ENCODE measurements at regions not wholly inside any gene's neighbourhood (a gene's known extent, or its start where the extent isn't known, plus 50 kb on each side); places are given as distances from the start of the nearest gene placed in this dataset.

DNA sequence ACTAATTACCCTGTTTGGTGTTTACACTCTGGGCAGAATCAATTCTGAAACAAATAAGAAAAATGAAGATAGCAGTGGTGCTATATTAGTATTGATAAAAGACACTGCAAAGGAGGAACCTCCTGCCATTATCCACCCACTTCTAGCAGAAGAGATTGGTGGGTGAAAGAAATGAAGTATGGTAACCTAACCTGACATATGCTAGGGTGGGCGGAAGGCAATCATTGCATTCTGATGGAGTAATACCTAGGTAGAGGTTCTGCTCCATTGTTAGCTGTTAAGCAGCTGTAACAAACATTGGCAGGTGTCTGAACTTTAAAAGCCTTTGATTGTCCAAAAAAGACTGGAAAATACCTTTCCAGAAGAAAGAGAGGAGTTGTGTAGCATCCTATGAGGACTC is 95.9 kb downstream of the OTUD1 start (continued):
- TF ChIP-seq, protein P1, sequence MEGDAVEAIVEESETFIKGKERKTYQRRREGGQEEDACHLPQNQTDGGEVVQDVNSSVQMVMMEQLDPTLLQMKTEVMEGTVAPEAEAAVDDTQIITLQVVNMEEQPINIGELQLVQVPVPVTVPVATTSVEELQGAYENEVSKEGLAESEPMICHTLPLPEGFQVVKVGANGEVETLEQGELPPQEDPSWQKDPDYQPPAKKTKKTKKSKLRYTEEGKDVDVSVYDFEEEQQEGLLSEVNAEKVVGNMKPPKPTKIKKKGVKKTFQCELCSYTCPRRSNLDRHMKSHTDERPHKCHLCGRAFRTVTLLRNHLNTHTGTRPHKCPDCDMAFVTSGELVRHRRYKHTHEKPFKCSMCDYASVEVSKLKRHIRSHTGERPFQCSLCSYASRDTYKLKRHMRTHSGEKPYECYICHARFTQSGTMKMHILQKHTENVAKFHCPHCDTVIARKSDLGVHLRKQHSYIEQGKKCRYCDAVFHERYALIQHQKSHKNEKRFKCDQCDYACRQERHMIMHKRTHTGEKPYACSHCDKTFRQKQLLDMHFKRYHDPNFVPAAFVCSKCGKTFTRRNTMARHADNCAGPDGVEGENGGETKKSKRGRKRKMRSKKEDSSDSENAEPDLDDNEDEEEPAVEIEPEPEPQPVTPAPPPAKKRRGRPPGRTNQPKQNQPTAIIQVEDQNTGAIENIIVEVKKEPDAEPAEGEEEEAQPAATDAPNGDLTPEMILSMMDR (IDR thresholded peaks at IDR 0.05 in 2 of 3, conservative IDR thresholded peaks at IDR 0.05 in 1 of 3; ENCODE audit: control insufficient read depth in 2 of 3, extremely low read depth in 1 of 3, insufficient read depth in 1 of 3, low read depth in 3 of 3, low read length in 3 of 3) = no peak
- TF ChIP-seq ATF7 (IDR thresholded peaks at IDR 0.05; ENCODE audit: low read depth) = no peak
- TF ChIP-seq ZNF622 (IDR thresholded peaks at IDR 0.05) = no peak
- no peak for TF ChIP-seq SRF (IDR thresholded peaks at IDR 0.05; ENCODE audit: low read depth in 2 of 2, low read length in 2 of 2)
- no peak for TF ChIP-seq NR2C2 (IDR thresholded peaks at IDR 0.05; ENCODE audit: borderline replicate concordance, control insufficient read depth, insufficient read length, low read depth)
- no peak for TF ChIP-seq TAF1 (IDR thresholded peaks at IDR 0.05; ENCODE audit: borderline replicate concordance, low read depth, low read length)
- TF ChIP-seq, protein P2, sequence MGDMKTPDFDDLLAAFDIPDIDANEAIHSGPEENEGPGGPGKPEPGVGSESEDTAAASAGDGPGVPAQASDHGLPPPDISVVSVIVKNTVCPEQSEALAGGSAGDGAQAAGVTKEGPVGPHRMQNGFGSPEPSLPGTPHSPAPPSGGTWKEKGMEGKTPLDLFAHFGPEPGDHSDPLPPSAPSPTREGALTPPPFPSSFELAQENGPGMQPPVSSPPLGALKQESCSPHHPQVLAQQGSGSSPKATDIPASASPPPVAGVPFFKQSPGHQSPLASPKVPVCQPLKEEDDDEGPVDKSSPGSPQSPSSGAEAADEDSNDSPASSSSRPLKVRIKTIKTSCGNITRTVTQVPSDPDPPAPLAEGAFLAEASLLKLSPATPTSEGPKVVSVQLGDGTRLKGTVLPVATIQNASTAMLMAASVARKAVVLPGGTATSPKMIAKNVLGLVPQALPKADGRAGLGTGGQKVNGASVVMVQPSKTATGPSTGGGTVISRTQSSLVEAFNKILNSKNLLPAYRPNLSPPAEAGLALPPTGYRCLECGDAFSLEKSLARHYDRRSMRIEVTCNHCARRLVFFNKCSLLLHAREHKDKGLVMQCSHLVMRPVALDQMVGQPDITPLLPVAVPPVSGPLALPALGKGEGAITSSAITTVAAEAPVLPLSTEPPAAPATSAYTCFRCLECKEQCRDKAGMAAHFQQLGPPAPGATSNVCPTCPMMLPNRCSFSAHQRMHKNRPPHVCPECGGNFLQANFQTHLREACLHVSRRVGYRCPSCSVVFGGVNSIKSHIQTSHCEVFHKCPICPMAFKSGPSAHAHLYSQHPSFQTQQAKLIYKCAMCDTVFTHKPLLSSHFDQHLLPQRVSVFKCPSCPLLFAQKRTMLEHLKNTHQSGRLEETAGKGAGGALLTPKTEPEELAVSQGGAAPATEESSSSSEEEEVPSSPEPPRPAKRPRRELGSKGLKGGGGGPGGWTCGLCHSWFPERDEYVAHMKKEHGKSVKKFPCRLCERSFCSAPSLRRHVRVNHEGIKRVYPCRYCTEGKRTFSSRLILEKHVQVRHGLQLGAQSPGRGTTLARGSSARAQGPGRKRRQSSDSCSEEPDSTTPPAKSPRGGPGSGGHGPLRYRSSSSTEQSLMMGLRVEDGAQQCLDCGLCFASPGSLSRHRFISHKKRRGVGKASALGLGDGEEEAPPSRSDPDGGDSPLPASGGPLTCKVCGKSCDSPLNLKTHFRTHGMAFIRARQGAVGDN (IDR thresholded peaks at IDR 0.05) = no peak
- TF ChIP-seq EGR1 (IDR thresholded peaks at IDR 0.05; ENCODE audit: borderline replicate concordance in 1 of 2, low read depth in 2 of 2, low read length in 2 of 2) = no peak
- TF ChIP-seq RAD51 (IDR thresholded peaks at IDR 0.05) = no peak
- TF ChIP-seq, protein P3, sequence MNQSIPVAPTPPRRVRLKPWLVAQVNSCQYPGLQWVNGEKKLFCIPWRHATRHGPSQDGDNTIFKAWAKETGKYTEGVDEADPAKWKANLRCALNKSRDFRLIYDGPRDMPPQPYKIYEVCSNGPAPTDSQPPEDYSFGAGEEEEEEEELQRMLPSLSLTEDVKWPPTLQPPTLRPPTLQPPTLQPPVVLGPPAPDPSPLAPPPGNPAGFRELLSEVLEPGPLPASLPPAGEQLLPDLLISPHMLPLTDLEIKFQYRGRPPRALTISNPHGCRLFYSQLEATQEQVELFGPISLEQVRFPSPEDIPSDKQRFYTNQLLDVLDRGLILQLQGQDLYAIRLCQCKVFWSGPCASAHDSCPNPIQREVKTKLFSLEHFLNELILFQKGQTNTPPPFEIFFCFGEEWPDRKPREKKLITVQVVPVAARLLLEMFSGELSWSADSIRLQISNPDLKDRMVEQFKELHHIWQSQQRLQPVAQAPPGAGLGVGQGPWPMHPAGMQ (IDR thresholded peaks at IDR 0.05; ENCODE audit: borderline replicate concordance) = no peak
- TF ChIP-seq ZNF24 (IDR thresholded peaks at IDR 0.05) = no peak

All from GM12878 (cell line).